ENCODE measurements at regions not wholly inside any gene's neighbourhood (a gene's known extent, or its start where the extent isn't known, plus 50 kb on each side); places are given as distances from the start of the nearest gene placed in this dataset.

DNA sequence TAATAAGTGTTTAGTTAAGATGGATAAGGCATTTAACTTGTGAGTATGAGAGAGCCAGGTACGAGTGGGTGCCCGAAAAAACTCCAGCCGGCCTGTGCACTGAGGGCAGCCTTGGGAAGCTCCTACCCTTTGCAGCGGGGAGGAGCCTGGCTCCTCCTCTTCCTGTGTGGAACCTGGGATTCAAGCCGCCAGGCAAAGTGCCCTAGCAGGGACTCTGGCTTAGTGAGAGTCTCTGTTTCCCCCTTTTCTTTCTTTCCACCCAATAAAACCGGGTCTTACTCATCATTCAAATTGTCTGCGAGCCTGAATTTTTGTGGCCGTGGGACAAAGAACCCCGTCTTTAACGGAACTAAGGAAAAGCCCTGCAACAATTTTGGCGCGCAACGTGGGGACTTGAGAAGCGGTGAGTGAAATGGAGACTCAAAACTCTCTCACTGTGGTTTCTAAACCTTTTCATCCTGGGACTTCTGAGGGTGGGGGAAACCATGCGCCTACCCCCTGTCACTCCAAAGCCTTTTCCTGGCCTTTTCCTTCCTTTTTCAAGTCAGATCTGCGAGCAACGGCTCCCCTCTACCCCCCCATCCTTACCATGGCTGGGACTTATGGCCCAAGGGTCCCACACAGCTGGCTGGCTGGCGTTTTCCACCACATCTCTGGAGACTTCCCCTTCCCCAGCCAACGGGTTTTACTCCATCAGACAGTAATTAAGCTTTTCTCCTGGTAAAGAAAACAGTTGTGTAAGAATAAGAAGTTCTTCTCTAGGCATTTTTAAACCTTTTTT, 535.7 kb upstream of the ACO1 start:
- TF ChIP-seq, protein P1, sequence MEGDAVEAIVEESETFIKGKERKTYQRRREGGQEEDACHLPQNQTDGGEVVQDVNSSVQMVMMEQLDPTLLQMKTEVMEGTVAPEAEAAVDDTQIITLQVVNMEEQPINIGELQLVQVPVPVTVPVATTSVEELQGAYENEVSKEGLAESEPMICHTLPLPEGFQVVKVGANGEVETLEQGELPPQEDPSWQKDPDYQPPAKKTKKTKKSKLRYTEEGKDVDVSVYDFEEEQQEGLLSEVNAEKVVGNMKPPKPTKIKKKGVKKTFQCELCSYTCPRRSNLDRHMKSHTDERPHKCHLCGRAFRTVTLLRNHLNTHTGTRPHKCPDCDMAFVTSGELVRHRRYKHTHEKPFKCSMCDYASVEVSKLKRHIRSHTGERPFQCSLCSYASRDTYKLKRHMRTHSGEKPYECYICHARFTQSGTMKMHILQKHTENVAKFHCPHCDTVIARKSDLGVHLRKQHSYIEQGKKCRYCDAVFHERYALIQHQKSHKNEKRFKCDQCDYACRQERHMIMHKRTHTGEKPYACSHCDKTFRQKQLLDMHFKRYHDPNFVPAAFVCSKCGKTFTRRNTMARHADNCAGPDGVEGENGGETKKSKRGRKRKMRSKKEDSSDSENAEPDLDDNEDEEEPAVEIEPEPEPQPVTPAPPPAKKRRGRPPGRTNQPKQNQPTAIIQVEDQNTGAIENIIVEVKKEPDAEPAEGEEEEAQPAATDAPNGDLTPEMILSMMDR (optimal IDR thresholded peaks at IDR 0.05 in 1 of 3, IDR thresholded peaks at IDR 0.05 in 1 of 3, conservative IDR thresholded peaks at IDR 0.05 in 1 of 3; ENCODE audit: extremely low read depth in 1 of 3, insufficient read depth in 2 of 3, low read length in 3 of 3): no peak
- no peak for TF ChIP-seq EZH2 (IDR thresholded peaks at IDR 0.05; ENCODE audit: low read length)
- dilution Hi-C loops (cut with MboI; ENCODE audit: extremely low pct_ligation_motif_present, low sequenced_read_pairs): no loop called here
- Histone ChIP-seq H3K9me3 (ENCODE audit: control insufficient read depth, low read depth, low read length) (no peaks in the 10 kb centered on the region), H3K9ac (ENCODE audit: control insufficient read depth, extremely low read depth, insufficient read depth, low read length) (no peak overlapping the region), H2AFZ (ENCODE audit: control insufficient read depth, low read length) (no peak overlapping the region), H3K36me3 (ENCODE audit: control insufficient read depth in 2 of 2, extremely low read depth in 1 of 2, insufficient read depth in 2 of 2, low read length in 2 of 2) (no peaks in the 10 kb centered on the region), H3K27ac (ENCODE audit: control insufficient read depth, insufficient read depth, low read length) (no peak overlapping the region), H3K9me1 (ENCODE audit: control insufficient read depth, extremely low read depth, insufficient read depth, low read length) (no peaks in the 10 kb centered on the region), H3K4me3 (ENCODE audit: control insufficient read depth in 2 of 3, extremely low read depth in 1 of 3, insufficient read depth in 2 of 3, low read depth in 1 of 3, low read length in 3 of 3) (no peak overlapping the region), H3K4me1 (ENCODE audit: control insufficient read depth, extremely low read depth, insufficient read depth, low read length) (no peaks in the 10 kb centered on the region), H3K79me2 (ENCODE audit: control insufficient read depth, insufficient read depth, low read length) (no peaks in the 10 kb centered on the region), H3K4me2 (ENCODE audit: control insufficient read depth, extremely low read depth, insufficient read depth, low read depth, low read length) (no peak overlapping the region), H4K20me1 (ENCODE audit: control insufficient read depth, extremely low read depth, insufficient read depth, low read length) (no peaks in the 10 kb centered on the region), H3K27me3 (ENCODE audit: control insufficient read depth, extremely low read depth, insufficient read depth, low read length) (no peaks in the 10 kb centered on the region)
- no peak for FAIRE-seq
- no peak for DNase-seq (ENCODE audit: low read depth, low spot score)

DNA sequence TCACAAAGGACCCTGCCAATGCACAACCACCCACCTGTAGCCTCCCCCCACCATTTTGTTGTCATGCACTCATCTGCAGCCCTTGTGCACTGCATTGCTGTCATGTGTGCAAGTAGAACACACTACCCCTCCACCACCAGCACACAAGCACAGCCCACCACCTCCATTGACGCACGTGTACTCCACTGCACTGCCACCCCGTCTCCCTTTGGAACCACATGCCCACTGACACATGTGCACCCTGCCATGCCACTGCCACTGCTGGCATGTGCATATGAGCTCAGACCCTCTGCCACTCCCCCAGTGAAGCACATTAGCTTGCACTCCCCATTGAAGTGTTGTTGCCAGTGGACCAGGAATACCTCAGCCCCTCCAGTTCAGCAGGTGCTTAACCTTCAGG, 530.3 kb upstream of the ACO1 start:
- DNase-seq (ENCODE audit: low read depth, low spot score) (no peak), FAIRE-seq (no peak)
- dilution Hi-C loops (cut with MboI; ENCODE audit: extremely low pct_ligation_motif_present, low sequenced_read_pairs): no loop called here
- Histone ChIP-seq H3K27me3 (ENCODE audit: control insufficient read depth, extremely low read depth, insufficient read depth, low read length) (no peaks in the 10 kb centered on the region), H3K4me1 (ENCODE audit: control insufficient read depth, extremely low read depth, insufficient read depth, low read length) (no peaks in the 10 kb centered on the region), H3K36me3 (ENCODE audit: control insufficient read depth in 2 of 2, extremely low read depth in 1 of 2, insufficient read depth in 2 of 2, low read length in 2 of 2) (no peaks in the 10 kb centered on the region), H3K4me3 (ENCODE audit: control insufficient read depth in 2 of 3, extremely low read depth in 1 of 3, insufficient read depth in 2 of 3, low read depth in 1 of 3, low read length in 3 of 3) (no peak overlapping the region), H3K27ac (ENCODE audit: control insufficient read depth, insufficient read depth, low read length) (no peak overlapping the region), H2AFZ (ENCODE audit: control insufficient read depth, low read length) (no peak overlapping the region), H3K9ac (ENCODE audit: control insufficient read depth, extremely low read depth, insufficient read depth, low read length) (no peak overlapping the region), H3K4me2 (ENCODE audit: control insufficient read depth, extremely low read depth, insufficient read depth, low read depth, low read length) (no peak overlapping the region), H3K9me3 (ENCODE audit: control insufficient read depth, low read depth, low read length) (peaks cover 2% of the 10 kb centered on the region), H3K9me1 (ENCODE audit: control insufficient read depth, extremely low read depth, insufficient read depth, low read length) (no peaks in the 10 kb centered on the region), H4K20me1 (ENCODE audit: control insufficient read depth, extremely low read depth, insufficient read depth, low read length) (no peaks in the 10 kb centered on the region), H3K79me2 (ENCODE audit: control insufficient read depth, insufficient read depth, low read length) (no peaks in the 10 kb centered on the region)
- no peak for TF ChIP-seq EZH2 (IDR thresholded peaks at IDR 0.05; ENCODE audit: low read length)
- TF ChIP-seq, protein P1 (optimal IDR thresholded peaks at IDR 0.05 in 1 of 3, IDR thresholded peaks at IDR 0.05 in 1 of 3, conservative IDR thresholded peaks at IDR 0.05 in 1 of 3; ENCODE audit: extremely low read depth in 1 of 3, insufficient read depth in 2 of 3, low read length in 3 of 3): no peak

All from keratinocyte (primary cell).